ENCODE measurements at regions not wholly inside any gene's neighbourhood (a gene's known extent, or its start where the extent isn't known, plus 50 kb on each side); places are given as distances from the start of the nearest gene placed in this dataset.

- POLR2A ChIA-PET = no interaction called here
- no peak for DNase-seq (ENCODE audit: extremely low spot score)
- CTCF ChIA-PET = no interaction called here
- TF ChIP-seq TARDBP (IDR thresholded peaks at IDR 0.05) = no peak
- no peak for TF ChIP-seq ZNF384 (IDR thresholded peaks at IDR 0.05)
- no peak for TF ChIP-seq SP1 (IDR thresholded peaks at IDR 0.05)
- no peak for TF ChIP-seq SUZ12 (IDR thresholded peaks at IDR 0.05)
- TF ChIP-seq HDGF (IDR thresholded peaks at IDR 0.05; ENCODE audit: borderline replicate concordance) = no peak
- no peak for TF ChIP-seq CTBP1 (IDR thresholded peaks at IDR 0.05; ENCODE audit: borderline replicate concordance)
- no peak for TF ChIP-seq BHLHE40 (IDR thresholded peaks at IDR 0.05; ENCODE audit: borderline replicate concordance)
- no peak for TF ChIP-seq FOXK2 (IDR thresholded peaks at IDR 0.05)
- no peak for TF ChIP-seq ELF4 (IDR thresholded peaks at IDR 0.05)
- TF ChIP-seq FOXM1 (IDR thresholded peaks at IDR 0.05; ENCODE audit: borderline replicate concordance) = no peak
- no peak for TF ChIP-seq NFRKB (IDR thresholded peaks at IDR 0.05)
- TF ChIP-seq ARNT (IDR thresholded peaks at IDR 0.05) = no peak
- no peak for TF ChIP-seq L3MBTL2 (conservative IDR thresholded peaks at IDR 0.05)
- no peak for TF ChIP-seq PKNOX1 (IDR thresholded peaks at IDR 0.05)
- no peak for TF ChIP-seq FOXA1 (IDR thresholded peaks at IDR 0.05)
- TF ChIP-seq LEF1 (IDR thresholded peaks at IDR 0.05; ENCODE audit: borderline replicate concordance) = no peak
These were observed 198.0 kb upstream of the LEF1 start for GRCh38 chr4:108366716-108367115.

GRCh38 chr4:108365551-108365950 lies 196.8 kb upstream of the LEF1 start:
- ChIA-PET CTCF (no interaction called here), POLR2A (no interaction called here)
- no peak for TF ChIP-seq NFRKB (IDR thresholded peaks at IDR 0.05)
- TF ChIP-seq SUZ12 (IDR thresholded peaks at IDR 0.05) = no peak
- no peak for TF ChIP-seq L3MBTL2 (conservative IDR thresholded peaks at IDR 0.05)
- TF ChIP-seq FOXM1 (IDR thresholded peaks at IDR 0.05; ENCODE audit: borderline replicate concordance) = no peak
- no peak for TF ChIP-seq LEF1 (IDR thresholded peaks at IDR 0.05; ENCODE audit: borderline replicate concordance)
- no peak for TF ChIP-seq BHLHE40 (IDR thresholded peaks at IDR 0.05; ENCODE audit: borderline replicate concordance)
- TF ChIP-seq HDGF (IDR thresholded peaks at IDR 0.05; ENCODE audit: borderline replicate concordance) = no peak
- no peak for TF ChIP-seq TARDBP (IDR thresholded peaks at IDR 0.05)
- TF ChIP-seq FOXK2 (IDR thresholded peaks at IDR 0.05) = no peak
- TF ChIP-seq FOXA1 (IDR thresholded peaks at IDR 0.05) = no peak
- DNase-seq (ENCODE audit: extremely low spot score) = no peak

GRCh38 chr4:108361886-108362285 lies 193.2 kb upstream of the LEF1 start:
- TF ChIP-seq HDGF (IDR thresholded peaks at IDR 0.05; ENCODE audit: borderline replicate concordance) = no peak
- TF ChIP-seq BHLHE40 (IDR thresholded peaks at IDR 0.05; ENCODE audit: borderline replicate concordance) = no peak
- TF ChIP-seq FOXK2 (IDR thresholded peaks at IDR 0.05) = no peak
- no peak for TF ChIP-seq FOXA1 (IDR thresholded peaks at IDR 0.05)
- no peak for TF ChIP-seq LEF1 (IDR thresholded peaks at IDR 0.05; ENCODE audit: borderline replicate concordance)
- no peak for TF ChIP-seq CTBP1 (IDR thresholded peaks at IDR 0.05; ENCODE audit: borderline replicate concordance)
- no peak for TF ChIP-seq L3MBTL2 (conservative IDR thresholded peaks at IDR 0.05)
- TF ChIP-seq NFRKB (IDR thresholded peaks at IDR 0.05) = no peak
- TF ChIP-seq ARNT (IDR thresholded peaks at IDR 0.05) = no peak
- TF ChIP-seq TARDBP (IDR thresholded peaks at IDR 0.05) = no peak
- POLR2A ChIA-PET = no interaction called here
- CTCF ChIA-PET = no interaction called here
- no peak for DNase-seq (ENCODE audit: extremely low spot score)

GRCh38 chr4:108361446-108361820 lies 192.7 kb upstream of the LEF1 start:
- ChIA-PET CTCF (no interaction called here), POLR2A (no interaction called here)
- DNase-seq (ENCODE audit: extremely low spot score) = no peak
- TF ChIP-seq ZNF384 (IDR thresholded peaks at IDR 0.05) = no peak
- no peak for TF ChIP-seq NFRKB (IDR thresholded peaks at IDR 0.05)
- no peak for TF ChIP-seq TARDBP (IDR thresholded peaks at IDR 0.05)
- TF ChIP-seq FOXM1 (IDR thresholded peaks at IDR 0.05; ENCODE audit: borderline replicate concordance) = no peak
- no peak for TF ChIP-seq HDGF (IDR thresholded peaks at IDR 0.05; ENCODE audit: borderline replicate concordance)
- TF ChIP-seq SP1 (IDR thresholded peaks at IDR 0.05) = no peak

GRCh38 chr4:108360754-108361445 lies 192.2 kb upstream of the LEF1 start:
- TF ChIP-seq L3MBTL2 (conservative IDR thresholded peaks at IDR 0.05) (no peak), LEF1 (IDR thresholded peaks at IDR 0.05; ENCODE audit: borderline replicate concordance) (no peak), PKNOX1 (IDR thresholded peaks at IDR 0.05) (no peak), NFRKB (IDR thresholded peaks at IDR 0.05) (no peak), SUZ12 (IDR thresholded peaks at IDR 0.05) (no peak), ELF4 (IDR thresholded peaks at IDR 0.05) (no peak), CTBP1 (IDR thresholded peaks at IDR 0.05; ENCODE audit: borderline replicate concordance) (no peak), HDGF (IDR thresholded peaks at IDR 0.05; ENCODE audit: borderline replicate concordance) (no peak), ARNT (IDR thresholded peaks at IDR 0.05) (no peak), SP1 (IDR thresholded peaks at IDR 0.05) (no peak), FOXA1 (IDR thresholded peaks at IDR 0.05) (no peak), TARDBP (IDR thresholded peaks at IDR 0.05) (no peak)
- POLR2A ChIA-PET = no interaction called here
- DNase-seq (ENCODE audit: extremely low spot score) = no peak
- CTCF ChIA-PET = no interaction called here

- CTCF ChIA-PET = no interaction called here
- TF ChIP-seq SP1 (IDR thresholded peaks at IDR 0.05) (no peak), ELF4 (IDR thresholded peaks at IDR 0.05) (no peak), L3MBTL2 (conservative IDR thresholded peaks at IDR 0.05) (no peak), SUZ12 (IDR thresholded peaks at IDR 0.05) (no peak), ZNF384 (IDR thresholded peaks at IDR 0.05) (no peak)
- POLR2A ChIA-PET = no interaction called here
- no peak for DNase-seq (ENCODE audit: extremely low spot score)
These were observed 191.4 kb upstream of the LEF1 start for GRCh38 chr4:108359986-108360681.
